HCT116 (cell line): ENCODE measurements at regions not wholly inside any gene's neighbourhood (a gene's known extent, or its start where the extent isn't known, plus 50 kb on each side); places are given as distances from the start of the nearest gene placed in this dataset.

Source experiments
- ATAC-seq: fragments of 200-7000 bp; cut with Tn5 transposase; 2 replicates; pipeline ENCODE4 v1.9.1; 2020; ENCODE audit warnings: mild to moderate bottlenecking, moderate library complexity
- BruUV-seq: library from RNA; stranded (reverse); fragments of 400-500 nt; replicated peaks from 2 replicates; lab custom pipeline; 2021; lab: Mats Ljungman, UMichigan
- CTCF ChIA-PET: fragments of 300-600 bp; sonication (Branson Sonifier 250); formaldehyde crosslinking; loops from one replicate; lab custom pipeline; 2021; ENCODE audit warnings: antibody characterized with exemption; lab: Charles Lee
- POLR2A ChIA-PET: fragments of 300-600, 350-600 bp; sonication (Branson Sonifier 250); formaldehyde crosslinking; loops from one replicate; lab custom pipeline; 2021; ENCODE audit warnings: antibody characterized with exemption; lab: Charles Lee
- RAD21 ChIA-PET, 2 experiments: fragments of 300-600 bp; sonication (Branson Sonifier 250); formaldehyde crosslinking; loops; one replicate each; lab custom pipeline; 2023; ENCODE audit warnings: low total read pairs in 2 of 2; ENCODE audit not compliant: uncharacterized antibody in 2 of 2, unreplicated experiment in 2 of 2, low non-redundant PET in 1 of 2; lab: Charles Lee
- DNase-seq: peaks from one replicate; pipeline ENCODE4 v3.0.0-alpha.2; 2010; ENCODE audit warnings: low read depth, low spot score
- H2AFZ ChIP-seq: fragments of 200-600 bp; shearing (Covaris generic), sonication (generic); 2 replicates; pipeline ENCODE4 v1.6.1; 2017; ENCODE audit warnings: low read depth, mixed run types, mixed read lengths, antibody characterized with exemption, low read length; ENCODE audit not compliant: poor library complexity, severe bottlenecking
- H3K27ac ChIP-seq: 2 replicates; pipeline ENCODE4 v1.5.1; 2012; ENCODE audit warnings: low read depth, low read length
- H3K27me3 ChIP-seq: fragments of 200-600 bp; sonication (generic); 2 replicates; pipeline ENCODE4 v1.6.1; 2016; ENCODE audit warnings: mixed run types, low read length, mixed read lengths; ENCODE audit not compliant: insufficient read depth
- H3K36me3 ChIP-seq, 2 experiments: fragments of 200-500 bp in 1 of 2; fragments of 200-600 bp in 1 of 2; sonication (Bioruptor generic) in 1 of 2; sonication (generic) in 1 of 2; 2 replicates each; pipeline versions ENCODE4 v1.5.1 to v1.6.1; 2014 to 2016; ENCODE audit warnings: low read length in 2 of 2, inconsistent platforms in 1 of 2, mixed read lengths in 1 of 2, mixed run types in 1 of 2; ENCODE audit not compliant: insufficient read depth in 2 of 2, control insufficient read depth in 1 of 2
- H3K4me1 ChIP-seq, 2 experiments: fragments of 200-600 bp in 1 of 2; sonication (generic) in 1 of 2; 2 replicates each; pipeline versions ENCODE4 v1.5.1 to v1.6.1; 2012 to 2017; ENCODE audit warnings: low read length in 2 of 2, inconsistent platforms in 1 of 2, mild to moderate bottlenecking in 1 of 2, mixed read lengths in 1 of 2, mixed run types in 1 of 2, moderate library complexity in 1 of 2; ENCODE audit not compliant: insufficient read depth in 2 of 2, control insufficient read depth in 1 of 2
- H3K4me2 ChIP-seq: fragments of 200-600 bp; sonication (generic); 2 replicates; pipeline ENCODE4 v1.6.1; 2017; ENCODE audit warnings: mixed run types, low read length, mixed read lengths
- H3K4me3 ChIP-seq, 2 experiments: fragments of 200-600 bp in 1 of 2; sonication (generic) in 1 of 2; replicated peaks in 1 of 2; 2 replicates each; pipeline ENCODE4 v1.5.1; 2011 to 2016; ENCODE audit warnings: low read length in 2 of 2, control low read depth in 1 of 2, low read depth in 1 of 2, mild to moderate bottlenecking in 1 of 2, mixed read lengths in 1 of 2, mixed run types in 1 of 2
- H3K79me2 ChIP-seq: fragments of 200-600 bp; sonication (generic); 2 replicates; pipeline ENCODE4 v1.6.1; 2017; ENCODE audit warnings: mild to moderate bottlenecking, mixed run types, low read length, moderate library complexity, mixed read lengths; ENCODE audit not compliant: insufficient read depth
- H3K9ac ChIP-seq: fragments of 200-600 bp; sonication (generic); 2 replicates; pipeline ENCODE4 v1.6.1; 2016; ENCODE audit warnings: low read length, mixed read lengths
- H3K9me2 ChIP-seq: fragments of 200-600 bp; sonication (generic), shearing (Covaris generic); 2 replicates; pipeline ENCODE4 v1.6.1; 2017; ENCODE audit warnings: mixed run types, mild to moderate bottlenecking, moderate library complexity; ENCODE audit not compliant: insufficient read depth
- H3K9me3 ChIP-seq, 2 experiments: fragments of 200-500 bp in 1 of 2; fragments of 200-600 bp in 1 of 2; sonication (Bioruptor generic) in 1 of 2; sonication (generic) in 1 of 2; 2 replicates each; pipeline ENCODE4 v1.6.1; 2014 to 2017; ENCODE audit warnings: low read length in 2 of 2, mixed read lengths in 2 of 2, inconsistent platforms in 1 of 2, low read depth in 1 of 2, mild to moderate bottlenecking in 1 of 2, mixed run types in 1 of 2, moderate library complexity in 1 of 2; ENCODE audit not compliant: control insufficient read depth in 1 of 2, insufficient read depth in 1 of 2
- H4K20me1 ChIP-seq: fragments of 200-600 bp; sonication (generic), shearing (Covaris generic); 2 replicates; pipeline ENCODE4 v1.6.1; 2017; ENCODE audit warnings: mixed run types, mild to moderate bottlenecking, moderate library complexity; ENCODE audit not compliant: insufficient read depth
- EGR1 ChIP-seq: IDR thresholded peaks from 2 replicates; pipeline ENCODE4 v1.6.1; 2012; ENCODE audit warnings: low read depth
- ELF1 ChIP-seq: IDR thresholded peaks from 2 replicates; pipeline ENCODE4 v1.6.1; 2012; ENCODE audit warnings: low read depth, borderline replicate concordance
- EZH2phosphoT487 ChIP-seq: fragments of 200-600 bp; IDR thresholded peaks from 2 replicates; pipeline ENCODE4 v1.6.1; 2018; ENCODE audit warnings: antibody characterized with exemption, borderline replicate concordance
- JUND ChIP-seq: IDR thresholded peaks from 2 replicates; pipeline ENCODE4 v1.6.1; 2012
- TCF7L2 ChIP-seq: IDR thresholded peaks from 2 replicates; pipeline ENCODE4 v1.7.0; 2011; ENCODE audit warnings: borderline replicate concordance, inconsistent platforms; ENCODE audit not compliant: insufficient read depth, insufficient read length; ENCODE audit errors: extremely low read depth
- ZFX ChIP-seq: fragments of 450-650 bp; IDR thresholded peaks from 2 replicates; pipeline ENCODE4 v1.6.1; 2017
- ZNF274 ChIP-seq: fragments of 200-500 bp; sonication (Bioruptor generic); IDR thresholded peaks from 2 replicates; pipeline ENCODE4 v1.6.1; 2014; ENCODE audit warnings: mild to moderate bottlenecking, low read depth, low read length, inconsistent platforms
- intact Hi-C: fragments of 100-400 bp; cut with micrococcal nuclease; formaldehyde crosslinking; loops from 2 replicates; pipeline ENCODE4 v1.10.0; 2022
- TF ChIP-seq, protein P1 (sequence below): IDR thresholded peaks from 2 replicates; pipeline ENCODE4 v1.6.1; 2012; ENCODE audit warnings: low read depth
- TF ChIP-seq, protein P2 (sequence below): IDR thresholded peaks from 2 replicates; pipeline ENCODE4 v1.6.1; 2012

DNA sequence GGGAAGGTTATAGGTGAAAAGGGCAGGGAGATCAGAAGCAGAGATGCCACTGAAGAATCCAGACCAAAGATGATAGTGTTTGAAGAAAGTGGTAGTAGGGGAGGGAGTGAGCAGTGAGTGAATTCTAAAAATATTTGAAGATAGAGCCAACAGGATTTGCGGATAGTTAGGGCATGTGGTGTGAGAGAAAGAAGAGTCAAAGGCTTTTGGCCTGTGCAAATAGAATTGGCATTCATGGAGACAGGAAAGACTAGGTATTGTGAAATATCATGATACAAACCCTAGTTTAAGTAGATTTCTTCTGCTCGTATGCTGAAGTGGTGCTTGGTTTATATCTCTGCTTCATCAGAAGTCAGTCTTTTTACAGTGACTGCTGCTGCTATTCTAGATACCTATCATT, 224.2 kb upstream of the CFAP20DC start:
- H3K4me3 ChIP-seq, result no peak overlapping the region
- no peak overlapping the region for H3K27ac ChIP-seq
- intact Hi-C loops, result no loop called here
- TF ChIP-seq TCF7L2 (no peak), ELF1 (no peak), EGR1 (no peak), ZFX (no peak), JUND (no peak), ZNF274 (no peak), EZH2phosphoT487 (no peak)
- TF ChIP-seq, protein P1, sequence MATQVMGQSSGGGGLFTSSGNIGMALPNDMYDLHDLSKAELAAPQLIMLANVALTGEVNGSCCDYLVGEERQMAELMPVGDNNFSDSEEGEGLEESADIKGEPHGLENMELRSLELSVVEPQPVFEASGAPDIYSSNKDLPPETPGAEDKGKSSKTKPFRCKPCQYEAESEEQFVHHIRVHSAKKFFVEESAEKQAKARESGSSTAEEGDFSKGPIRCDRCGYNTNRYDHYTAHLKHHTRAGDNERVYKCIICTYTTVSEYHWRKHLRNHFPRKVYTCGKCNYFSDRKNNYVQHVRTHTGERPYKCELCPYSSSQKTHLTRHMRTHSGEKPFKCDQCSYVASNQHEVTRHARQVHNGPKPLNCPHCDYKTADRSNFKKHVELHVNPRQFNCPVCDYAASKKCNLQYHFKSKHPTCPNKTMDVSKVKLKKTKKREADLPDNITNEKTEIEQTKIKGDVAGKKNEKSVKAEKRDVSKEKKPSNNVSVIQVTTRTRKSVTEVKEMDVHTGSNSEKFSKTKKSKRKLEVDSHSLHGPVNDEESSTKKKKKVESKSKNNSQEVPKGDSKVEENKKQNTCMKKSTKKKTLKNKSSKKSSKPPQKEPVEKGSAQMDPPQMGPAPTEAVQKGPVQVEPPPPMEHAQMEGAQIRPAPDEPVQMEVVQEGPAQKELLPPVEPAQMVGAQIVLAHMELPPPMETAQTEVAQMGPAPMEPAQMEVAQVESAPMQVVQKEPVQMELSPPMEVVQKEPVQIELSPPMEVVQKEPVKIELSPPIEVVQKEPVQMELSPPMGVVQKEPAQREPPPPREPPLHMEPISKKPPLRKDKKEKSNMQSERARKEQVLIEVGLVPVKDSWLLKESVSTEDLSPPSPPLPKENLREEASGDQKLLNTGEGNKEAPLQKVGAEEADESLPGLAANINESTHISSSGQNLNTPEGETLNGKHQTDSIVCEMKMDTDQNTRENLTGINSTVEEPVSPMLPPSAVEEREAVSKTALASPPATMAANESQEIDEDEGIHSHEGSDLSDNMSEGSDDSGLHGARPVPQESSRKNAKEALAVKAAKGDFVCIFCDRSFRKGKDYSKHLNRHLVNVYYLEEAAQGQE, result no peak
- TF ChIP-seq, protein P2, sequence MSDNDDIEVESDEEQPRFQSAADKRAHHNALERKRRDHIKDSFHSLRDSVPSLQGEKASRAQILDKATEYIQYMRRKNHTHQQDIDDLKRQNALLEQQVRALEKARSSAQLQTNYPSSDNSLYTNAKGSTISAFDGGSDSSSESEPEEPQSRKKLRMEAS, result no peak
- no peak overlapping the region for H3K9ac ChIP-seq
- H4K20me1 ChIP-seq, result no peaks in the 10 kb centered on the region
- H3K9me2 ChIP-seq, result no peaks in the 10 kb centered on the region
- POLR2A ChIA-PET, result no interaction called here
- H3K27me3 ChIP-seq, result 0 out of 2 replicates have a peak, but pooled peaks cover 4% of the 10 kb centered on the region
- H3K4me2 ChIP-seq, result no peak overlapping the region
- no peaks in the 10 kb centered on the region for H3K4me1 ChIP-seq
- no peak overlapping the region for H2AFZ ChIP-seq
- no peak for DNase-seq
- no peaks in the 10 kb centered on the region for H3K9me3 ChIP-seq
- CTCF ChIA-PET, result no interaction called here
- no peak for ATAC-seq
- RAD21 ChIA-PET, result no interaction called here
- no peaks in the 10 kb centered on the region for H3K36me3 ChIP-seq
- BruUV-seq, result no TSS peak
- no peaks in the 10 kb centered on the region for H3K79me2 ChIP-seq
